Trophoblast cell (in vitro differentiated cells and primary cell): ENCODE measurements at regions not wholly inside any gene's neighbourhood (a gene's known extent, or its start where the extent isn't known, plus 50 kb on each side); places are given as distances from the start of the nearest gene placed in this dataset.

ENCODE experiments used
- DNase-seq, 2 donors: peaks; one replicate each; pipeline ENCODE4 v3.0.0-alpha.2; 2016
- H2AFZ ChIP-seq: 2 replicates; pipeline ENCODE4 v1.6.1; 2013; ENCODE audit warnings: low read length, moderate library complexity, mild to moderate bottlenecking; ENCODE audit not compliant: insufficient read depth, poor library complexity
- H2AK5ac ChIP-seq: 2 replicates; pipeline ENCODE4 v1.6.1; 2013; ENCODE audit warnings: mild to moderate bottlenecking, low read length
- H2BK120ac ChIP-seq: 2 replicates; pipeline ENCODE4 v1.6.1; 2013; ENCODE audit warnings: low read length, mild to moderate bottlenecking, moderate library complexity; ENCODE audit not compliant: insufficient read depth, poor library complexity
- H2BK12ac ChIP-seq: 2 replicates; pipeline ENCODE4 v1.6.1; 2013; ENCODE audit warnings: mild to moderate bottlenecking, low read length, moderate library complexity
- H2BK5ac ChIP-seq: 2 replicates; pipeline ENCODE4 v1.6.1; 2013; ENCODE audit warnings: low read length, low read depth, moderate library complexity, mild to moderate bottlenecking; ENCODE audit not compliant: poor library complexity
- H3K14ac ChIP-seq: 2 replicates; pipeline ENCODE4 v1.6.1; 2013; ENCODE audit warnings: mild to moderate bottlenecking, low read length
- H3K18ac ChIP-seq: 2 replicates; pipeline ENCODE4 v1.6.1; 2013; ENCODE audit warnings: mild to moderate bottlenecking, low read length
- H3K23ac ChIP-seq: 2 replicates; pipeline ENCODE4 v1.6.1; 2013; ENCODE audit warnings: low read length
- H3K27ac ChIP-seq: 2 replicates; pipeline ENCODE4 v1.5.1; 2013; ENCODE audit warnings: low read depth, mild to moderate bottlenecking, inconsistent platforms, low read length, moderate library complexity
- H3K27me3 ChIP-seq: 2 replicates; pipeline ENCODE4 v1.6.1; 2013; ENCODE audit warnings: inconsistent platforms, mild to moderate bottlenecking, low read length, moderate library complexity; ENCODE audit not compliant: insufficient read depth
- H3K36me3 ChIP-seq, 2 experiments: 1 replicate in 1 of 2; 2 replicates in 1 of 2; pipeline ENCODE4 v1.6.1; 2013; ENCODE audit warnings: low read length in 2 of 2, mild to moderate bottlenecking in 2 of 2, moderate library complexity in 1 of 2; ENCODE audit not compliant: insufficient read depth in 2 of 2, control insufficient read depth in 1 of 2
- H3K4ac ChIP-seq: 2 replicates; pipeline ENCODE4 v1.6.1; 2013; ENCODE audit warnings: low read depth, mild to moderate bottlenecking, low read length, moderate library complexity
- H3K4me1 ChIP-seq, 2 experiments: 1 replicate in 1 of 2; 2 replicates in 1 of 2; pipeline ENCODE4 v1.6.1; 2013; ENCODE audit warnings: low read length in 2 of 2, mild to moderate bottlenecking in 2 of 2, moderate library complexity in 1 of 2; ENCODE audit not compliant: insufficient read depth in 2 of 2, control insufficient read depth in 1 of 2
- H3K4me2 ChIP-seq: 2 replicates; pipeline ENCODE4 v1.6.1; 2013; ENCODE audit warnings: inconsistent platforms, mild to moderate bottlenecking, low read length, moderate library complexity
- H3K4me3 ChIP-seq: 2 replicates; pipeline ENCODE4 v1.5.1; 2013; ENCODE audit warnings: mild to moderate bottlenecking, low read depth, low read length, inconsistent platforms
- H3K79me1 ChIP-seq: one replicate; pipeline ENCODE4 v1.6.1; 2013; ENCODE audit warnings: low read length
- H3K79me2 ChIP-seq: 2 replicates; pipeline ENCODE4 v1.6.1; 2013; ENCODE audit warnings: low read length, mild to moderate bottlenecking; ENCODE audit not compliant: control insufficient read depth, insufficient read depth, poor library complexity
- H3K9ac ChIP-seq: 2 replicates; pipeline ENCODE4 v1.6.1; 2013; ENCODE audit warnings: mild to moderate bottlenecking, low read length
- H3K9me3 ChIP-seq: 2 replicates; pipeline ENCODE4 v1.6.1; 2013; ENCODE audit warnings: low read depth, mild to moderate bottlenecking, control low read depth, inconsistent platforms, low read length; ENCODE audit not compliant: insufficient read depth
- H4K12ac ChIP-seq: 2 replicates; pipeline ENCODE4 v1.6.1; 2013; ENCODE audit warnings: low read depth, mild to moderate bottlenecking, low read length, moderate library complexity
- H4K8ac ChIP-seq: 2 replicates; pipeline ENCODE4 v1.6.1; 2013; ENCODE audit warnings: low read depth, mild to moderate bottlenecking, low read length, moderate library complexity
- H4K91ac ChIP-seq: one replicate; pipeline ENCODE4 v1.6.1; 2013; ENCODE audit warnings: low read depth, mild to moderate bottlenecking, low read length, moderate library complexity
- WGBS: extraction: QIAGEN DNeasy Blood & Tissue Kit; methylation state at CpG from one replicate; pipeline ENCODE4 v1.1.7; 2013; ENCODE audit warnings: missing lambda C conversion rate; ENCODE audit not compliant: insufficient read length, insufficient coverage; ENCODE audit errors: extremely low coverage; 5-methylcytosine and 5-hydroxymethylcytosine counted together

- Histone ChIP-seq H4K8ac (no peak overlapping the region), H3K4me1 (peaks cover 12 to 15% of the 10 kb centered on the region in 2 experiments), H2AK5ac (no peak overlapping the region), H3K18ac (no peak overlapping the region), H3K4me3 (no peak overlapping the region), H2AFZ (no peak overlapping the region), H3K9me3 (no peaks in the 10 kb centered on the region), H3K4ac (no peak overlapping the region), H3K36me3 (no peaks in the 10 kb centered on the region), H3K27ac (no peak overlapping the region), H3K9ac (no peak overlapping the region), H3K4me2 (no peak overlapping the region), H2BK5ac (no peak overlapping the region), H3K27me3 (no peaks in the 10 kb centered on the region), H3K23ac (no peak overlapping the region), H2BK120ac (no peak overlapping the region), H4K91ac (no peak overlapping the region), H3K14ac (no peak overlapping the region), H2BK12ac (no peak overlapping the region), H3K79me1 (no peaks in the 10 kb centered on the region), H4K12ac (no peak overlapping the region), H3K79me2 (no peaks in the 10 kb centered on the region)
- DNase-seq, result peak; percentile 64 to 84
- WGBS, result no CpG with 5 or more reads among the region's 3 CpGs
Observed at GRCh38 chr2:16240402-16240801, 300.1 kb downstream of the MYCN start.

GRCh38 chr2:16239296-16239850 lies 299.0 kb downstream of the MYCN start:
- H4K91ac ChIP-seq, result no peak overlapping the region
- DNase-seq, result peak in 1 of 2 donors; percentile 50
- no peak overlapping the region for H2BK5ac ChIP-seq
- no peaks in the 10 kb centered on the region for H3K79me1 ChIP-seq
- H3K18ac ChIP-seq, result no peak overlapping the region
- H3K27ac ChIP-seq, result no peak overlapping the region
- H2AK5ac ChIP-seq, result no peak overlapping the region
- H4K8ac ChIP-seq, result no peak overlapping the region
- H2AFZ ChIP-seq, result no peak overlapping the region
- WGBS, result no CpG with 5 or more reads among the region's 6 CpGs
- no peak overlapping the region for H3K9ac ChIP-seq
- no peak overlapping the region for H3K14ac ChIP-seq
- H3K4me3 ChIP-seq, result no peak overlapping the region
- no peak overlapping the region for H4K12ac ChIP-seq
- no peak overlapping the region for H3K4ac ChIP-seq
- no peak overlapping the region for H2BK12ac ChIP-seq
- peaks cover 9 to 12% of the 10 kb centered on the region in 2 experiments for H3K4me1 ChIP-seq
- no peak overlapping the region for H3K4me2 ChIP-seq
- no peaks in the 10 kb centered on the region for H3K9me3 ChIP-seq
- H3K23ac ChIP-seq, result no peak overlapping the region
- no peaks in the 10 kb centered on the region for H3K27me3 ChIP-seq
- no peak overlapping the region for H2BK120ac ChIP-seq
- no peaks in the 10 kb centered on the region for H3K36me3 ChIP-seq
- no peaks in the 10 kb centered on the region for H3K79me2 ChIP-seq

GRCh38 chr2:16238786-16239185 lies 298.4 kb downstream of the MYCN start:
- H4K12ac ChIP-seq, result no peak overlapping the region
- no peak overlapping the region for H3K14ac ChIP-seq
- no peak overlapping the region for H3K27ac ChIP-seq
- H3K79me1 ChIP-seq, result no peaks in the 10 kb centered on the region
- peaks cover 9 to 12% of the 10 kb centered on the region in 2 experiments for H3K4me1 ChIP-seq
- no peak overlapping the region for H2BK5ac ChIP-seq
- no peak overlapping the region for H2AFZ ChIP-seq
- H2AK5ac ChIP-seq, result no peak overlapping the region
- H3K4me3 ChIP-seq, result no peak overlapping the region
- no peaks in the 10 kb centered on the region for H3K36me3 ChIP-seq
- H3K4me2 ChIP-seq, result no peak overlapping the region
- no peak overlapping the region for H3K23ac ChIP-seq
- no peak overlapping the region for H3K18ac ChIP-seq
- DNase-seq, result no peak
- H3K27me3 ChIP-seq, result no peaks in the 10 kb centered on the region
- no peak overlapping the region for H4K91ac ChIP-seq
- no peak overlapping the region for H4K8ac ChIP-seq
- no peak overlapping the region for H3K4ac ChIP-seq
- no peaks in the 10 kb centered on the region for H3K79me2 ChIP-seq
- H3K9ac ChIP-seq, result no peak overlapping the region
- no peak overlapping the region for H2BK120ac ChIP-seq
- no peaks in the 10 kb centered on the region for H3K9me3 ChIP-seq
- H2BK12ac ChIP-seq, result no peak overlapping the region

- H3K4ac ChIP-seq, result no peak overlapping the region
- no peaks in the 10 kb centered on the region for H3K79me2 ChIP-seq
- H2AFZ ChIP-seq, result no peak overlapping the region
- H3K9me3 ChIP-seq, result no peaks in the 10 kb centered on the region
- H3K4me3 ChIP-seq, result no peak overlapping the region
- WGBS, result no CpG with 5 or more reads among the region's 10 CpGs
- H3K27me3 ChIP-seq, result no peaks in the 10 kb centered on the region
- no peak overlapping the region for H3K27ac ChIP-seq
- H4K12ac ChIP-seq, result no peak overlapping the region
- H3K9ac ChIP-seq, result no peak overlapping the region
- no peak overlapping the region for H3K18ac ChIP-seq
- H4K8ac ChIP-seq, result no peak overlapping the region
- no peak overlapping the region for H3K4me2 ChIP-seq
- H3K4me1 ChIP-seq, result peaks cover 9 to 12% of the 10 kb centered on the region in 2 experiments
- no peak overlapping the region for H2BK5ac ChIP-seq
- H3K36me3 ChIP-seq, result no peaks in the 10 kb centered on the region
- no peaks in the 10 kb centered on the region for H3K79me1 ChIP-seq
- no peak overlapping the region for H2AK5ac ChIP-seq
- DNase-seq, result no peak
- H2BK12ac ChIP-seq, result peak overlapping the region; percentile 23
- no peak overlapping the region for H3K14ac ChIP-seq
- H2BK120ac ChIP-seq, result no peak overlapping the region
- no peak overlapping the region for H3K23ac ChIP-seq
- H4K91ac ChIP-seq, result no peak overlapping the region
Observed at GRCh38 chr2:16238001-16238761, 297.8 kb downstream of the MYCN start.
